WI38 (cell line): ENCODE measurements at regions not wholly inside any gene's neighbourhood (a gene's known extent, or its start where the extent isn't known, plus 50 kb on each side); places are given as distances from the start of the nearest gene placed in this dataset.
"Not testable (repeated sequence)": the region's sequence is repeated elsewhere in the genome, so short reads cannot be mapped to it uniquely, and the experiment has no call there.

ENCODE experiments used
- H3K4me3 ChIP-seq: 2 replicates; pipeline ENCODE4 v1.5.1; 2011; ENCODE audit warnings: low read depth, mild to moderate bottlenecking, control low read depth, low read length
- TF ChIP-seq, protein P1 (sequence below): IDR thresholded peaks from 2 replicates; pipeline ENCODE4 v1.5.1; 2012; ENCODE audit warnings: low read depth, mild to moderate bottlenecking, control low read depth, low read length

DNA sequence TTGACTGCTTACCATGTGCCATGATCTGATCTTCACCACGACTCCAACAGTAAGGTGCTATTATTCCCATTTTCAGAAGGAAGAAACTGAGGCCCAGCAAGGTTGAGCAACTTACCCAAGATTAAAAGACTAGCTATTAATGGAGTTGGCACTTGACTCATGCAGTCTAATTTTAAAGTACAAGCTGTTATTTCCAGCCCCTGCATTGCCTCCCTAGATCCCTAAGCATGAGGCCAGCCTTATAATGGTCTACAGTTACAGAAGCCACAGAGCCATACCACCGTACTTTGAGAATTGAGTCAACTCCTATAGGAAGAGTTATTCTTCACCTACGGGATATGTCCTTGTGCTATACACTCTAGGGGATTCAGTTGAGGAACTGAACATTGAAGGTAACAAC lies 66.7 kb upstream of the RBM19 start:
- H3K4me3 ChIP-seq = no peak overlapping the region
- TF ChIP-seq, protein P1, sequence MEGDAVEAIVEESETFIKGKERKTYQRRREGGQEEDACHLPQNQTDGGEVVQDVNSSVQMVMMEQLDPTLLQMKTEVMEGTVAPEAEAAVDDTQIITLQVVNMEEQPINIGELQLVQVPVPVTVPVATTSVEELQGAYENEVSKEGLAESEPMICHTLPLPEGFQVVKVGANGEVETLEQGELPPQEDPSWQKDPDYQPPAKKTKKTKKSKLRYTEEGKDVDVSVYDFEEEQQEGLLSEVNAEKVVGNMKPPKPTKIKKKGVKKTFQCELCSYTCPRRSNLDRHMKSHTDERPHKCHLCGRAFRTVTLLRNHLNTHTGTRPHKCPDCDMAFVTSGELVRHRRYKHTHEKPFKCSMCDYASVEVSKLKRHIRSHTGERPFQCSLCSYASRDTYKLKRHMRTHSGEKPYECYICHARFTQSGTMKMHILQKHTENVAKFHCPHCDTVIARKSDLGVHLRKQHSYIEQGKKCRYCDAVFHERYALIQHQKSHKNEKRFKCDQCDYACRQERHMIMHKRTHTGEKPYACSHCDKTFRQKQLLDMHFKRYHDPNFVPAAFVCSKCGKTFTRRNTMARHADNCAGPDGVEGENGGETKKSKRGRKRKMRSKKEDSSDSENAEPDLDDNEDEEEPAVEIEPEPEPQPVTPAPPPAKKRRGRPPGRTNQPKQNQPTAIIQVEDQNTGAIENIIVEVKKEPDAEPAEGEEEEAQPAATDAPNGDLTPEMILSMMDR = no peak

DNA sequence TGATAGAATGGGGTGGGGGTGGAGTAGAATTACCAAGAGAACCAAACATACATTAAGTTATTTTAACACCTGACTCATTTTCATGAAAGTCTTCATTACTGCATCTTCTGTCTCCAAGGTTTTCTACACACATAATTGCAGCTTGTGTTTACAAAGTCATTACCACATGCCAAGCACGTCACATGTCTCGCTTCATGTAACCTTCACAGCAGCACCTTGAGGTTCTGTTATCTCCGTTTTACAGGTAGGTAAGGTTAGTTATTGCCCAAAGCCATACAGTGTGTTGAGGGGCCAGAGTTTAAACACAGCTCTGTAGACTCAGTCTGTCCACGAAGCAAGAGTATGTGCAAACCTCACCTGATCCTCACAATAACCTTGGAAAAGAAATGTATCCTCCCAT lies 64.3 kb upstream of the RBM19 start:
- TF ChIP-seq, protein P1 = no peak
- H3K4me3 ChIP-seq = no peak overlapping the region

DNA sequence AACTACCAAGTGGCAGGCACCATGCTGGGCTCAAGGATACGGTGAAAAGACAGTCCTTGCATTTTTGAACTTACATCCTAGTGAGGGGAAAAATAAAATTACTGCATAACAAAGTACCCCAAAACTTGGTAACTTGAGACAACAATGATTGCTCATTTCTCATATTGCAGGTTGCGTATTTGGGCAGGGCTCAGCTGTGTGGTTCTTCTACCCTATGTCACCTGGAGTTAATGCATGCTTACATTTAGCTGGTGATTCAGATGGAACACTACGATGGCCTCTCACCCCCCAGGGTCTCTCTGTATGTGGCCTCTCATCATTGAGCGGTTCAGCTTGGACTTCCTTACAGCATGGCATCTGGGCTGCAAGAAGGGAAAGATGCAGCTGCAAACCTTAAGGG lies 60.7 kb upstream of the RBM19 start:
- TF ChIP-seq, protein P1 = no peak

DNA sequence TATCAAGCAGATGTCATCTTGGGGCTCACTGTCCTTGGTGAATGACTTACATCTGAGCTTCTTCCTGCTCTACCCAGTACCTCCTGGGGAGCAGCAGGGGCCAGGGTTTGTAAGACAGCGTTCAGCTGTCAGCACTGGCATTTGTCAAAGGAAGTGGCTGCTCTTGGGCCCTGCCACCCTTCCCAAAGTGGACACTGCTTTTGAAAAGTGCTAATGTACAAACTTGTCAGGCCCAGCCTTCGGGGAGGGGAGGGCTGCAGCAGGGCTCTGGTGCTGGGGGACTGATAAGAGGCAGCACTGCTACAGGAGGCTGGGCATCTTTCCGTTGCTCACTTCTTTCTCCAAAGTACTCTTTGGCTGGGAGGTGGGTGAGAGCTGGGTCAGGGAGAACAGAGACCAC lies 59.8 kb upstream of the RBM19 start:
- TF ChIP-seq, protein P1 = no peak
- no peak overlapping the region for H3K4me3 ChIP-seq

More for the DNA sequence above, 60.7 kb upstream of the RBM19 start:
- H3K4me3 ChIP-seq = no peak overlapping the region

DNA sequence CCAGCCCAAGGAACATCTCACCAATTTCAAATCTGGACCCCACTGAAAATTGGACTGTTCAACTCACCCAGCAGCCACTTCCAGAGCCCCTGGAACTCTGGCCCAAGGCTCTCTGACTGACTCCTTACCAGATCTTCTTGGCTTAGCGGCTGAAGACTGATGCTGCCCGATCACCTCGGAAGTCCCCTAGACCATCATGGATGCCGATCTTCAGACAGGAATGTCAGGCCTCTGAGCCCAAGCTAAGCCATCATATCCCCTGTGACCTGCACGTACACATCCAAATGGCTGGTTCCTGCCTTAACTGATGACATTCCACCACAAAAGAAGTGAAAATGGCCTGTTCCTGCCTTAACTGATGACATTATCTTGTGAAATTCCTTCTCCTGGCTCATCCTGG lies 56.0 kb upstream of the RBM19 start:
- H3K4me3 ChIP-seq = not testable (repeated sequence)

DNA sequence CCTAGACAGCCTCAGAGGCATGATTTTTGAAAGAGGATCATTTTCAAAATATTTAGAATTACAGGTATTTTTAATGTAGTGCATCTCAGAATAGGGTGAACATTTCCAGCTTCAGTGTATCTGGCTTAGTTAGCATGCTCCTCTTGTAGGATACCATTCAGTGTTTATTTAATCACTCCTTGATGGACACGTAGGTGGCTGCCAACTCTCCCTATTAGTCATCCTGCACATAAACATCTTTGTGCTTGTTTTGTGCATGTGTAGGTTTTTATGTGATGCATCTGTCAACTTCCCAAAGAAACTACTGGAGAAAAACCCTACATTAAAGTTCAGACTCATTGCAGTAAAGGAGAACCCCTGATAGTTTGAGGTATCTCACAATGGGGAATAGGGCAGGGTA lies 52.5 kb upstream of the RBM19 start:
- TF ChIP-seq, protein P1 = no peak

More for the DNA sequence above, 52.5 kb upstream of the RBM19 start:
- H3K4me3 ChIP-seq = no peak overlapping the region
